GM06990 (cell line): ENCODE measurements at regions not wholly inside any gene's neighbourhood (a gene's known extent, or its start where the extent isn't known, plus 50 kb on each side); places are given as distances from the start of the nearest gene placed in this dataset.
"Not testable (repeated sequence)": the region's sequence is repeated elsewhere in the genome, so short reads cannot be mapped to it uniquely, and the experiment has no call there.

ENCODE experiments used
- DNase-seq: peaks from one replicate; pipeline ENCODE4 v3.0.0-alpha.2; 2011; ENCODE audit not compliant: insufficient read length; ENCODE audit errors: extremely low read depth
- H3K27me3 ChIP-seq: replicated peaks from 2 replicates; pipeline ENCODE4 v1.6.0; 2011; ENCODE audit warnings: low read length; ENCODE audit not compliant: control insufficient read depth, insufficient read depth
- H3K36me3 ChIP-seq: 2 replicates; pipeline ENCODE4 v1.5.1; 2011; ENCODE audit warnings: low read length; ENCODE audit not compliant: control insufficient read depth, insufficient read depth
- H3K4me3 ChIP-seq: replicated peaks from 2 replicates; pipeline ENCODE4 v1.5.1; 2011; ENCODE audit warnings: low read depth, mild to moderate bottlenecking, control low read depth, low read length
- TF ChIP-seq, protein P1 (sequence below): IDR thresholded peaks from 2 replicates; pipeline ENCODE4 v1.5.1; 2011; ENCODE audit warnings: low read length, control low read depth, mild to moderate bottlenecking, inconsistent platforms; ENCODE audit not compliant: insufficient read depth, poor library complexity, severe bottlenecking

DNA sequence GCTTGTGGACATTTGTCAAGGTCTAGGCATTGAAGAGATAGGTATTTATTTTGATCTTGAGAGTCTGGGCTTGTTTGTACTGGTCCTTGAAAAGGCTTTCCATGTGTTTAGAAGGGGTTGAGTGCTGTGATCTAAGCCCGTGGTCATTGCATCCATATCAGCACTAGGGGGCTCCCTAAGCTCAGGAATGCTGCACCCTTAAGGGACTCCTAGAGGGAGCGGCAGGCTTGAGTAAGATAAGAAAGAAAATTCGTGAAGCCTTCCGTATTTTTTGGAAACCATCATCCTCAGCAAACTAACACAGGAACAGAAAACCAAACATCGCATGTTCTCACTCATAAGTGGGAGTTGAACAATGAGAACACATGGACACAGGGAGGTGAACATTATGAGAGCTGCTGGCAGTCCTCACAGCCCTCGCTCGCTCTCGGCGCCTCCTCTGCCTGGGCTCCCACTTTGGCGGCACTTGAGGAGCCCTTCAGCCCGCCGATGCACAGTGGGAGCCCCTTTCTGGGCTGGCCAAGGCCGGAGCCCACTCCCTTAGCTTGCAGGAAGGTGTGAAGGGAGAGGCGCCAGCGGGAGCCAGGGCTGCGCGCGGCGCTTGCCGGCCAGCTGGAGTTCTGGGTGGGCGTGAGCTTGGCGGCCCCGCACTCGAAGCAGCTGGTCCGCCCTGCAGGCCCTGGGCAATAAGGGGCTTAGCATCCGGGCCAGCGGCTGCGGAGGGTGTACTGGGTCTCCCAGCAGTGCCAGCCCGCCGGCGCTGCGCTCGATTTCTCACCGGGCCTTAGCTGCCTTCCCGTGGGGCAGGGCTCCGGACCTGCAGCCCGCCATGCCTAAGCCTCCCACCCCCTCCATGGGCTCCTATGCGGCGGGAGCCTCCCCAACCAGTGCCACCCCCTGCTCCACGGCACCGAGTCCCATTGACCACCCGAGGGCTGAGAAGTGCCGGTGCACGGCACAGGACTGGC, 201.2 kb upstream of the PCDH18 start:
- not testable (repeated sequence) for DNase-seq, H3K27me3 ChIP-seq, H3K36me3 ChIP-seq, H3K4me3 ChIP-seq
- TF ChIP-seq, protein P1, sequence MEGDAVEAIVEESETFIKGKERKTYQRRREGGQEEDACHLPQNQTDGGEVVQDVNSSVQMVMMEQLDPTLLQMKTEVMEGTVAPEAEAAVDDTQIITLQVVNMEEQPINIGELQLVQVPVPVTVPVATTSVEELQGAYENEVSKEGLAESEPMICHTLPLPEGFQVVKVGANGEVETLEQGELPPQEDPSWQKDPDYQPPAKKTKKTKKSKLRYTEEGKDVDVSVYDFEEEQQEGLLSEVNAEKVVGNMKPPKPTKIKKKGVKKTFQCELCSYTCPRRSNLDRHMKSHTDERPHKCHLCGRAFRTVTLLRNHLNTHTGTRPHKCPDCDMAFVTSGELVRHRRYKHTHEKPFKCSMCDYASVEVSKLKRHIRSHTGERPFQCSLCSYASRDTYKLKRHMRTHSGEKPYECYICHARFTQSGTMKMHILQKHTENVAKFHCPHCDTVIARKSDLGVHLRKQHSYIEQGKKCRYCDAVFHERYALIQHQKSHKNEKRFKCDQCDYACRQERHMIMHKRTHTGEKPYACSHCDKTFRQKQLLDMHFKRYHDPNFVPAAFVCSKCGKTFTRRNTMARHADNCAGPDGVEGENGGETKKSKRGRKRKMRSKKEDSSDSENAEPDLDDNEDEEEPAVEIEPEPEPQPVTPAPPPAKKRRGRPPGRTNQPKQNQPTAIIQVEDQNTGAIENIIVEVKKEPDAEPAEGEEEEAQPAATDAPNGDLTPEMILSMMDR, result peak; percentile 53

DNA sequence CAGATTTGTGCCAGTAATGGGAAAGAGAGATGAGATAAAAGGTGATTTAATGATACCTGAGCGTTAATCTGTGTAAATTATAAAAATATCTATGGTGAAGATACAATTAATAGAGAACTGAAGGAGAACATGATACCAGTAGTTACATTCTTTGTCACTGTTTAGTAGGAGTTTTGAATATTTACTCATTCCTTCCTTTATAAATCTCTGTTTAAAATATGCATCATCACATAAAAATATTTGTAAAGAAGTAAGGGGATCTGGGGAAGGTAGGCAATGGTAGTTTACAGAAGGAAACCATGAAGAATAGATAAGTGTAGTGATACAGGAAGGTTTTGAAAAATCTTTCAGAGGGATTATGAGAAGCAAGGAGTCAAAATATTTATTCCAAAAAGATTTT, 190.6 kb upstream of the PCDH18 start:
- no peak overlapping the region for H3K4me3 ChIP-seq
- TF ChIP-seq, protein P1, result no peak

GRCh38 chr4:137711502-137711901, 179.2 kb upstream of the PCDH18 start:
- no peak overlapping the region for H3K4me3 ChIP-seq
- H3K27me3 ChIP-seq, result no peaks in the 10 kb centered on the region
- DNase-seq, result no peak
- TF ChIP-seq, protein P1, result no peak
- no peaks in the 10 kb centered on the region for H3K36me3 ChIP-seq

More for the DNA sequence above, 190.6 kb upstream of the PCDH18 start:
- H3K36me3 ChIP-seq, result no peaks in the 10 kb centered on the region
- H3K27me3 ChIP-seq, result no peaks in the 10 kb centered on the region
- no peak for DNase-seq

GRCh38 chr4:137707626-137708025, 175.3 kb upstream of the PCDH18 start:
- no peak for DNase-seq
- Histone ChIP-seq H3K36me3 (no peaks in the 10 kb centered on the region), H3K27me3 (no peaks in the 10 kb centered on the region), H3K4me3 (no peak overlapping the region)
- TF ChIP-seq, protein P1, result no peak

GRCh38 chr4:137707102-137707620, 174.9 kb upstream of the PCDH18 start:
- DNase-seq, result no peak
- no peaks in the 10 kb centered on the region for H3K27me3 ChIP-seq
- TF ChIP-seq, protein P1, result no peak
- no peak overlapping the region for H3K4me3 ChIP-seq
- no peaks in the 10 kb centered on the region for H3K36me3 ChIP-seq
